GM12874 (cell line): ENCODE measurements at regions not wholly inside any gene's neighbourhood (a gene's known extent, or its start where the extent isn't known, plus 50 kb on each side); places are given as distances from the start of the nearest gene placed in this dataset.

ENCODE experiments used
- CTCF ChIP-seq: IDR thresholded peaks from 2 replicates; pipeline ENCODE4 v1.5.1; 2011; ENCODE audit warnings: low read depth, mild to moderate bottlenecking, control low read depth, low read length, moderate library complexity; ENCODE audit not compliant: insufficient read depth

DNA sequence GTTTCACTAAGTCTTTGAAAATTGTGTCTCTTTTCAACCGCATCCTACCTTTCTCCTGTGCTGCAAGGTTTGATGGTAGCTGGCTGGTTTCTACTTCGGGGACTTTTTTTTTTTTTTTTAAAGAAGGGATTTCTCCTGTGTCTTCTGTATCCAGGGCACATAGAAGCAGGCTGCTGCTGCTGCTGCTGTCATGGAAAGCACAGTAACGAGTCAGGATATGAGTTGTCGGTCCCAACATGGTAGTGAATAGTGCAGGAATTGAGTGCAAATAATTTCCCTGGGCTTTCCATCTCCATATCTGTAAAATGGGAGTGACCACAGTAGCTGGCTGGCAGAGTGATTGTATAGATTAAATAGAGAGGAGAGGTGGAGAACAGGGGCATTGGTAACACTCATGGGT, 118.3 kb upstream of the NAV2 start:
- no peak for TF ChIP-seq CTCF

GRCh38 chr11:19592842-19593241, 119.8 kb upstream of the NAV2 start:
- TF ChIP-seq CTCF, result no peak

DNA sequence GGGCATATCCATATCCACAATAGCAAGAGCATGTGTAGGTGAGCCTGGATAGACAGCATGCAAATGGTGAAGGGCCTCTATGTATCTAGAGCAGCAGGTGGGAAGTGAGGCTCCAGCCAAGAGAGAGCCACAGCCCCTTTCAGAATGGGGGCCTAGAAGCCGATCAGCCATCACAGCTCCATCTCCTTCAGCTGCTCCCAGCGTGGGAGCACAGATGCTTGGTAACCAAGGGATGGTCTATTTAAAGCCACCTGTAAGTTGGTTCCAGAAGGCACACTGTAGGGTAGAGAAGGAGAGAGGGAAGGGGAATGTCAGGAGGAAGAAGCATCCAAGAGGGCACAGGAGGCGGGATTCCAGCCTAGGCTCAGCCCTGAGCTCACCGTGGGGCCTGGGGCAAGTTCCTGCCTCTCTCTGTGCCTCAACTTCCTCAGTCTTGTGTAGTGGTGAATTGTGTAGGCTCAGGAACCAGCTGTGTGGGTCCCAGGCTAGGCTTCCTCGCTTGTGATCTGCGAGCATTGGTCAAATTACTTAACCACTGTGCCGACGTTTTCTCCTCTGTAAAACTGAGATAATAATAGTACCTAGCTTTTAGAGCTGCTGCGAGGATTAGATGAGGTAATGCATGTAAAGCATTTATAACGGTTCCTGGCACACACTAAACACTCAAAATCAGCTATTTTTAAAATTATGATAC, 122.9 kb upstream of the NAV2 start:
- TF ChIP-seq CTCF, result no peak

- no peak for TF ChIP-seq CTCF
Measured at GRCh38 chr11:19587979-19588378, 124.7 kb upstream of the NAV2 start.

GRCh38 chr11:19580646-19581045, 132.0 kb upstream of the NAV2 start:
- TF ChIP-seq CTCF, result no peak

- TF ChIP-seq CTCF, result no peak
Measured at GRCh38 chr11:19579957-19580356, 132.7 kb upstream of the NAV2 start.

DNA sequence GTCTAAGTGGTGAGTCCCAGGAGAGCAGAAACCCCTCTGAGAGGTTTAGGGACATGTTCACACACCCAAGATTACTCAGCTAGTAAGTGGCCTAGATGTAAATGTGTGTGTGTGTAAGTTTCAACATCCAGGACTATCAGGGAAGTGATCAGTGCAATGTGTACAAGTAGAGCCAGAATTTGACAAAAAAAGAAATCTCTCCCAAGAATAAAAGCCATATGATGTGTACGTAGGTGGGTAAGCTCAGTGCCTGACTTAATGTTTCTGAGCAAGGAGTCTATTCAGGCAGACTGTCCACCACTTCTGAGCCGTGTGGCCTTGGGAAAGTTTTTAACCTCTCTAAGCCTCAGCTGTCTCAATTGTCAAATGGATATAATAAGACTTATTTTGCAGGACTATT, 133.8 kb upstream of the NAV2 start:
- no peak for TF ChIP-seq CTCF
